IMR-90 (cell line): ENCODE measurements at regions not wholly inside any gene's neighbourhood (a gene's known extent, or its start where the extent isn't known, plus 50 kb on each side); places are given as distances from the start of the nearest gene placed in this dataset.

Experiments used
- ATAC-seq: fragments of 200-7000 bp; cut with Tn5 transposase; 2 replicates; pipeline ENCODE4 v1.9.1; 2020; ENCODE audit warnings: low read depth, mild to moderate bottlenecking, moderate library complexity
- BruUV-seq: library from RNA; stranded (reverse); fragments of 400-500 nt; replicated peaks from 2 replicates; lab custom pipeline; 2021; lab: Mats Ljungman, UMichigan
- CTCF ChIA-PET: fragments of 300-600 bp; formaldehyde crosslinking; extraction: SDS; loops from one replicate; lab custom pipeline; 2021; ENCODE audit warnings: antibody characterized with exemption; lab: Yijun Ruan, JAX
- POLR2A ChIA-PET: fragments of 300-600 bp; sonication (Branson Sonifier 250); formaldehyde crosslinking; loops from one replicate; lab custom pipeline; 2022; ENCODE audit warnings: antibody characterized with exemption; ENCODE audit not compliant: unreplicated experiment; lab: Charles Lee
- DNase-seq: peaks from one replicate; pipeline ENCODE4 v3.0.0; 2013
- H2AFZ ChIP-seq: replicated peaks from 2 replicates; pipeline ENCODE3; 2013; ENCODE audit warnings: low read length, mild to moderate bottlenecking; ENCODE audit not compliant: poor library complexity
- H2AK5ac ChIP-seq: 2 replicates; pipeline ENCODE4 v1.6.1; 2013; ENCODE audit warnings: low read depth, low read length, inconsistent platforms
- H2AK9ac ChIP-seq: replicated peaks from 2 replicates; pipeline ENCODE3; 2013; ENCODE audit warnings: mild to moderate bottlenecking, low read depth, low read length, moderate library complexity; ENCODE audit not compliant: poor library complexity
- H2BK120ac ChIP-seq: 2 replicates; pipeline ENCODE4 v1.6.1; 2013; ENCODE audit warnings: low read depth, low read length, inconsistent platforms
- H2BK15ac ChIP-seq: 3 replicates; pipeline ENCODE4 v1.6.1; 2013; ENCODE audit warnings: low read depth, low read length, inconsistent platforms
- H2BK20ac ChIP-seq: 2 replicates; pipeline ENCODE4 v1.6.1; 2013; ENCODE audit warnings: low read depth, mild to moderate bottlenecking, inconsistent platforms, low read length, moderate library complexity
- H2BK5ac ChIP-seq: 2 replicates; pipeline ENCODE4 v1.6.1; 2013; ENCODE audit warnings: mild to moderate bottlenecking, low read depth, low read length, inconsistent platforms; ENCODE audit not compliant: poor library complexity, severe bottlenecking
- H3K14ac ChIP-seq: replicated peaks from 2 replicates; pipeline ENCODE4 v1.6.1; 2013; ENCODE audit warnings: low read depth, low read length, inconsistent platforms
- H3K18ac ChIP-seq: 2 replicates; pipeline ENCODE4 v1.6.1; 2013; ENCODE audit warnings: low read depth, low read length, control low read depth
- H3K23ac ChIP-seq: 2 replicates; pipeline ENCODE4 v1.6.1; 2013; ENCODE audit warnings: low read depth, low read length, inconsistent platforms
- H3K27ac ChIP-seq: 2 replicates; pipeline ENCODE4 v1.5.1; 2013; ENCODE audit warnings: mild to moderate bottlenecking, control low read depth, low read length; ENCODE audit not compliant: insufficient read depth
- H3K27me3 ChIP-seq: 2 replicates; pipeline ENCODE4 v1.6.1; 2013; ENCODE audit warnings: low read length; ENCODE audit not compliant: control insufficient read depth, insufficient read depth
- H3K36me3 ChIP-seq: 2 replicates; pipeline ENCODE4 v1.6.1; 2013; ENCODE audit warnings: low read length, mixed read lengths; ENCODE audit not compliant: control insufficient read depth, insufficient read depth
- H3K4ac ChIP-seq: 2 replicates; pipeline ENCODE4 v1.6.1; 2013; ENCODE audit warnings: low read depth, low read length, inconsistent platforms
- H3K4me1 ChIP-seq: 2 replicates; pipeline ENCODE4 v1.6.1; 2013; ENCODE audit warnings: low read length, mixed read lengths; ENCODE audit not compliant: control insufficient read depth, insufficient read depth
- H3K4me2 ChIP-seq: 2 replicates; pipeline ENCODE4 v1.6.1; 2013; ENCODE audit warnings: low read depth, mild to moderate bottlenecking, control low read depth, low read length, moderate library complexity
- H3K4me3 ChIP-seq: 2 replicates; pipeline ENCODE4 v1.5.1; 2013; ENCODE audit warnings: low read depth, mild to moderate bottlenecking, control low read depth, low read length, moderate library complexity; ENCODE audit not compliant: insufficient read depth
- H3K56ac ChIP-seq: 2 replicates; pipeline ENCODE4 v1.6.1; 2013; ENCODE audit warnings: low read length, inconsistent platforms; ENCODE audit not compliant: insufficient read depth; ENCODE audit errors: extremely low read depth
- H3K79me1 ChIP-seq, 2 experiments: 2 replicates each; pipeline ENCODE4 v1.6.1; 2013; ENCODE audit warnings: low read length in 2 of 2, inconsistent platforms in 1 of 2, low read depth in 1 of 2
- H3K9ac ChIP-seq: 2 replicates; pipeline ENCODE4 v1.6.1; 2013; ENCODE audit warnings: low read depth, low read length, control low read depth
- H3K9me1 ChIP-seq: 2 replicates; pipeline ENCODE4 v1.6.1; 2013; ENCODE audit warnings: low read length, inconsistent platforms; ENCODE audit not compliant: insufficient read depth
- H3K9me3 ChIP-seq: 2 replicates; pipeline ENCODE4 v1.6.1; 2013; ENCODE audit warnings: low read length; ENCODE audit not compliant: control insufficient read depth, insufficient read depth
- H4K20me1 ChIP-seq: 2 replicates; pipeline ENCODE4 v1.6.1; 2013; ENCODE audit warnings: low read length, inconsistent platforms; ENCODE audit not compliant: insufficient read depth
- H4K5ac ChIP-seq: 2 replicates; pipeline ENCODE4 v1.6.1; 2013; ENCODE audit warnings: mild to moderate bottlenecking, low read depth, low read length, control low read depth
- H4K8ac ChIP-seq, 2 experiments: 2 replicates each; pipeline ENCODE4 v1.6.1; 2013; ENCODE audit warnings: low read depth in 2 of 2, low read length in 2 of 2, control low read depth in 1 of 2, inconsistent platforms in 1 of 2
- H4K91ac ChIP-seq: 2 replicates; pipeline ENCODE4 v1.6.1; 2013; ENCODE audit warnings: low read depth, low read length, inconsistent platforms; ENCODE audit not compliant: insufficient read depth
- BHLHE40 ChIP-seq: fragments of 150-350 bp; IDR thresholded peaks from 2 replicates; pipeline ENCODE4 v1.6.1; 2016; ENCODE audit warnings: mild to moderate bottlenecking, low read depth, low read length
- CEBPB ChIP-seq: IDR thresholded peaks from 2 replicates; pipeline ENCODE4 v1.6.1; 2012; ENCODE audit warnings: low read depth, low read length, improper control_type of control experiment
- CHD1 ChIP-seq: IDR thresholded peaks from 2 replicates; pipeline ENCODE4 v1.6.1; 2012; ENCODE audit warnings: low read depth, low read length, improper control_type of control experiment
- FOS ChIP-seq: fragments of 150-350 bp; IDR thresholded peaks from 2 replicates; pipeline ENCODE4 v1.6.1; 2016; ENCODE audit warnings: low read depth, low read length
- MAFK ChIP-seq: IDR thresholded peaks from 2 replicates; pipeline ENCODE4 v1.6.1; 2012; ENCODE audit warnings: low read depth, low read length, improper control_type of control experiment
- MAZ ChIP-seq: IDR thresholded peaks from 2 replicates; pipeline ENCODE4 v1.6.1; 2012; ENCODE audit warnings: low read depth, mild to moderate bottlenecking, low read length, improper control_type of control experiment, moderate library complexity, borderline replicate concordance
- NFE2L2 ChIP-seq: fragments of 150-350 bp; IDR thresholded peaks from 2 replicates; pipeline ENCODE4 v1.6.1; 2016; ENCODE audit warnings: low read depth, mild to moderate bottlenecking, low read length
- POLR2A ChIP-seq: IDR thresholded peaks from 2 replicates; pipeline ENCODE4 v1.6.1; 2012; ENCODE audit warnings: mild to moderate bottlenecking, low read depth, low read length
- RCOR1 ChIP-seq: IDR thresholded peaks from 2 replicates; pipeline ENCODE4 v1.6.1; 2012; ENCODE audit warnings: mild to moderate bottlenecking, low read length, improper control_type of control experiment; ENCODE audit not compliant: insufficient replicate concordance
- SMC3 ChIP-seq: fragments of 150-350 bp; IDR thresholded peaks from 2 replicates; pipeline ENCODE4 v1.6.1; 2016; ENCODE audit warnings: low read depth, mild to moderate bottlenecking, antibody characterized with exemption, low read length, moderate library complexity
- WGBS, 2 experiments: methylation state at CpG; one replicate each; pipeline versions ENCODE4 v1.1.5 to v1.1.7; 2013; ENCODE audit warnings: missing lambda C conversion rate in 2 of 2; ENCODE audit not compliant: insufficient read length in 1 of 2; ENCODE audit errors: extremely low coverage in 2 of 2; 5-methylcytosine and 5-hydroxymethylcytosine counted together
- dilution Hi-C: fragments of 300-500 bp; cut with HindIII; formaldehyde crosslinking; loops from one replicate; pipeline ENCODE4 v1.14.3; 2018; ENCODE audit warnings: low sequenced_read_pairs; ENCODE audit not compliant: unreplicated experiment
- in situ Hi-C: fragments of 300-500 bp; cut with MboI; formaldehyde crosslinking; loops from 3 replicates; pipeline ENCODE4 v1.14.3; 2019; ENCODE audit warnings: low sequenced_read_pairs, inconsistent platforms, mixed read lengths
- intact Hi-C: fragments of 100-400 bp; cut with micrococcal nuclease; formaldehyde crosslinking; loops from 2 replicates; pipeline ENCODE4 v1.10.0; 2022
- TF ChIP-seq, protein P1 (sequence below): conservative IDR thresholded peaks from 2 replicates; pipeline ENCODE4 v1.5.1; 2012; ENCODE audit warnings: mild to moderate bottlenecking, low read depth, low read length, improper control_type of control experiment

DNA sequence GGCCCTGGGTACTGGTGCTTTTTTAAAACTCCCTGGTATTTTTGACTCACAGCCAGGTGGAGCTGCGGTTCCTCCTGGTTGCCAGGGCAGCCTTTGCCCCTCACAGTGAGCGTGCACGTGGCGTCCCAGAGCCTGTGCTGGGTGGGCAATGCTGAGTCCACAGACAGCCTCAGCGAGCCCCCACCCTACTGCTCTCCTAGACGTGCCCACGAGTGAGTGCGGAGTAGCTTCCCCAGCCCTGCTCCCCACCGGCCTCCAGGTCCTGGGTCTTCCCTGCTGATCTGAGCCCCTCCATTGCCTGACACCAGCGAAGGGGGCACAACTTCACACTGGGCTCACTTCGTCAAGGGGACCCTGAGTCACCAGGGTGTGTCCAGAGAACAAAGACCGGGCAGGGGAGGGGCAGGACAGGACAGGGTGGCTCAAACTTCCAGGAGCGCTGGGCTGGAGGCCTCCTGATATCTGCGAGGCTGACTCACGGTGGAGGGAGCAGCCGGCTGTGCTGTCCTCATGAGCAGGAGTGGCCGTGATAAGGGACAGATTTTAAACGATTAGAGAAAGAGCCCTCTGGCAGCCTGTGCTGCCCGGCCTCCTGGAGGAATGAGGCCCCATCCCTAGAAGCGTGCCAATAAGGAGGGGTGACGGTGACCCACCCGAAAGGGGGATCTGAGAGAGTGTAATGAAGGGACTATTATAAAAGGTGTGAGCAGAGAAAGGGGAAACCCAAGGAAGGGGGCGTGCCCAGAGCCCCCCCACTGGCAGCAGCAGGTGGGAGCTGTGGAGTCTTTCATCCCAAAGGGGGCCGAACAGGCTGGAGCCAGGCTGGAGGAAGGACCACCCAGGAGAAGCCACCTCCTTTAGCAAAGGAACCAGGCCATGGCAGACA, 129.3 kb upstream of the FGF3 start (continued):
- no peak for TF ChIP-seq MAFK
- TF ChIP-seq POLR2A = no peak
- no peak for TF ChIP-seq RCOR1

DNA sequence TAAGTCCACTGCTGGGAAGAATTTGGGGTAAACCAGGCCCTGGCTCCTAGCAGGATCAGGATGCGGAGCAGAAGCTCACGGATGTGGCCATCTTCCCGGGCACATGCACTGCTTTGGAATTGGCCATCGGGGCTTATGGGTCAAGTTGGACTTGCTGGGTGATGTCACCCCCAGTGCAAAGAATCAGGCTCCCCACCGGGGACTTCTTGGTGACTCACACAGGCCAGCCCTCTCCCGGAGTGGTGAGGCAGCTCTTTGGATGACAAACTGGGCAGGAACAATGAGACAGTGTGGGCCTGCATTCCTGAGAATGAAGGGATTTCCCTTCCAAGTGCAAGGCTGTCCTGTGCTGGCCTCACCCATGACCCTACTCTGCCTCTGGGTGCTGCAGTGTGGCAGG, 128.8 kb upstream of the ANO1 start:
- TF ChIP-seq CHD1 = no peak
- peak; percentile 91 for TF ChIP-seq FOS
- TF ChIP-seq BHLHE40 = peak; percentile 70
- TF ChIP-seq MAFK = 0 out of 2 replicates have a peak, but pooled peaks have one; percentile 10
- TF ChIP-seq MAZ = peak; percentile 70; the same call in 1 of the 2 replicates
- TF ChIP-seq, protein P1, sequence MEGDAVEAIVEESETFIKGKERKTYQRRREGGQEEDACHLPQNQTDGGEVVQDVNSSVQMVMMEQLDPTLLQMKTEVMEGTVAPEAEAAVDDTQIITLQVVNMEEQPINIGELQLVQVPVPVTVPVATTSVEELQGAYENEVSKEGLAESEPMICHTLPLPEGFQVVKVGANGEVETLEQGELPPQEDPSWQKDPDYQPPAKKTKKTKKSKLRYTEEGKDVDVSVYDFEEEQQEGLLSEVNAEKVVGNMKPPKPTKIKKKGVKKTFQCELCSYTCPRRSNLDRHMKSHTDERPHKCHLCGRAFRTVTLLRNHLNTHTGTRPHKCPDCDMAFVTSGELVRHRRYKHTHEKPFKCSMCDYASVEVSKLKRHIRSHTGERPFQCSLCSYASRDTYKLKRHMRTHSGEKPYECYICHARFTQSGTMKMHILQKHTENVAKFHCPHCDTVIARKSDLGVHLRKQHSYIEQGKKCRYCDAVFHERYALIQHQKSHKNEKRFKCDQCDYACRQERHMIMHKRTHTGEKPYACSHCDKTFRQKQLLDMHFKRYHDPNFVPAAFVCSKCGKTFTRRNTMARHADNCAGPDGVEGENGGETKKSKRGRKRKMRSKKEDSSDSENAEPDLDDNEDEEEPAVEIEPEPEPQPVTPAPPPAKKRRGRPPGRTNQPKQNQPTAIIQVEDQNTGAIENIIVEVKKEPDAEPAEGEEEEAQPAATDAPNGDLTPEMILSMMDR = no peak
- peak; percentile 3; the same call in 1 of the 2 replicates for TF ChIP-seq SMC3
- no peak for TF ChIP-seq NFE2L2
- peak; percentile 27; the same call in 1 of the 2 replicates for TF ChIP-seq CEBPB
- Histone ChIP-seq H3K4ac (peak overlapping the region; percentile 98), H3K23ac (peak overlapping the region; percentile 47; the same call in 1 of the 2 replicates), H3K36me3 (no peaks in the 10 kb centered on the region), H2BK15ac (peak overlapping the region; percentile 100; the same call in 2 of the 3 replicates), H3K4me2 (no peak overlapping the region), H3K4me3 (no peak overlapping the region), H4K91ac (peak overlapping the region; percentile 98), H3K9ac (no peak overlapping the region), H2AFZ (peak overlapping the region; percentile 94), H3K27me3 (no peaks in the 10 kb centered on the region), H3K9me3 (no peaks in the 10 kb centered on the region), H3K79me1 (0 out of 4 replicates have a peak, but pooled peaks cover 0 to 4% of the 10 kb centered on the region in 2 experiments), H3K9me1 (peaks cover 36% of the 10 kb centered on the region), H3K18ac (peak overlapping the region; percentile 6), H3K27ac (peak overlapping the region; percentile 51), H2BK20ac (peak overlapping the region; percentile 96), H4K20me1 (no peaks in the 10 kb centered on the region), H3K56ac (peak overlapping the region; percentile 71; the same call in 1 of the 2 replicates), H4K5ac (0 out of 2 replicates have a peak overlapping the region, but pooled peaks have one; percentile 7), H2BK120ac (peak overlapping the region; percentile 99), H4K8ac (peak overlapping the region; percentile 87 to 96), H2AK9ac (peak overlapping the region; percentile 98), H2BK5ac (peak overlapping the region; percentile 65), H3K4me1 (peaks cover 22% of the 10 kb centered on the region), H2AK5ac (peak overlapping the region; percentile 96), H3K14ac (peak overlapping the region; percentile 94)
- dilution Hi-C loops (no loop called here), intact Hi-C loops (no loop called here), in situ Hi-C loops (no loop called here)
- POLR2A ChIA-PET = interaction anchor here (0.6 kb wide), 1 partner anchor 2000 kb away, joined by 4 read pairs; no protein-coding TSS in a partner anchor
- peak; percentile 93 for ATAC-seq
- CTCF ChIA-PET = interaction anchor here (1.0 kb wide), 1 partner anchor 21 kb away, joined by 3 read pairs; no protein-coding TSS in a partner anchor
- peak; percentile 95 for DNase-seq
- no TSS peak for BruUV-seq
- 65% methylated on average over 2 of the region's 6 CpGs; no CpG with 5 or more reads in 1 of the 2 experiments for WGBS, 2 experiments
